ENCODE measurements at regions not wholly inside any gene's neighbourhood (a gene's known extent, or its start where the extent isn't known, plus 50 kb on each side); places are given as distances from the start of the nearest gene placed in this dataset.

DNA sequence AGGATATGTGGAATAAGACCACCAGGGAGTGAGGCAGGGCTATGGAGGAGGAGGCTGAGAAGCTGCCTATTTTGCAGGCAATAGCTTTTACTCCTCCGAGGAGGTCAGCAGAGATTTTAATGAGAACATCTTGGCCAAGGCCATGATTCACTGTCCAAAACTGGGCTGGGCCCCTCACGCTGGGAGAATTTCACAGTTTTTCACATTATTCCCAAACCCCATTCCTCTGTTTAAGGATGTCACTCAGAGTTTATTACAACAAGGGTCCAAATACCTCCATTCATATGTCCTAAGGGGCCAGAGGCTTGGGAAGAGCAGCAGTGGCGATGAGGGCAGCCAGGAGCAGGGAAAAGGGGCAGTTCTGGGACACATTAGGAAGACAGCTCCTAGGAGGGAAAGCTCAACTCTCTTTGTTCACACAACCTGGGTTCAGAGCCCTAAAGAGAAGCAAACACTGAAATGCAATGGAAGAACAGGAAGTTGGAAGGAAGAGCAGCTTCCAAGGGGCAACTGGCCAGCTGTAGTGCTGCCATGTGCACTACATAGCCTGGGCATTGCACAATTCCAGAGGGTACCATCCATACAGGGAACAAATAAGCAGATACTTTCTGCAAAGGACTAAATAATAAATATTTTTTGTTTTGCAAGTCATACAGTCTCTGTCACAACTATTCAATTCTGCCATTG, 283.2 kb downstream of the NUAK1 start:
- Mint-ChIP-seq H3K36me3 (no peaks in the 10 kb centered on the region), H3K27ac (no peak overlapping the region), H3K27me3 (no peaks in the 10 kb centered on the region), H3K9me3 (no peaks in the 10 kb centered on the region), H3K4me1 (ENCODE audit: low read depth) (no peaks in the 10 kb centered on the region), H3K4me3 (no peak overlapping the region)
- ChIA-PET POLR2A (no interaction called here), CTCF (no interaction called here)
- DNase-seq: no peak
- intact Hi-C loops (cut with micrococcal nuclease): no loop called here

DNA sequence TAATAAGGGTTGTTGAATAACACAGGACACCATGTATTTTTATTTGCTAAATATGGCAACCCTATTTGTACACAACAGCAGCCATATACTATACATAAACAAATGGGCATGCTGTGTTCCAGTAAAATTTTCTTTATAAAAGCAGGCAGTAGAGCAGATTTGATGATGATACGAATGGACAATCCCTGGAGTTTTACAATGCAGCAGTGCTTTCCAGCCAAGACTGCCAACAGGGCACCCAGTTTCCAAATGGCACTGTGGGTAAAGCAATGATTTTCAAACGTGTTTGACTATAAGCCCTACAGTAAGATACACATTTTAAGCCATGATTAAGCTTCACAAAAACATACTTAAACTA, 282.7 kb downstream of the NUAK1 start:
- no peaks in the 10 kb centered on the region for H3K4me1 Mint-ChIP-seq (ENCODE audit: low read depth)
- no peak overlapping the region for H3K4me3 Mint-ChIP-seq

DNA sequence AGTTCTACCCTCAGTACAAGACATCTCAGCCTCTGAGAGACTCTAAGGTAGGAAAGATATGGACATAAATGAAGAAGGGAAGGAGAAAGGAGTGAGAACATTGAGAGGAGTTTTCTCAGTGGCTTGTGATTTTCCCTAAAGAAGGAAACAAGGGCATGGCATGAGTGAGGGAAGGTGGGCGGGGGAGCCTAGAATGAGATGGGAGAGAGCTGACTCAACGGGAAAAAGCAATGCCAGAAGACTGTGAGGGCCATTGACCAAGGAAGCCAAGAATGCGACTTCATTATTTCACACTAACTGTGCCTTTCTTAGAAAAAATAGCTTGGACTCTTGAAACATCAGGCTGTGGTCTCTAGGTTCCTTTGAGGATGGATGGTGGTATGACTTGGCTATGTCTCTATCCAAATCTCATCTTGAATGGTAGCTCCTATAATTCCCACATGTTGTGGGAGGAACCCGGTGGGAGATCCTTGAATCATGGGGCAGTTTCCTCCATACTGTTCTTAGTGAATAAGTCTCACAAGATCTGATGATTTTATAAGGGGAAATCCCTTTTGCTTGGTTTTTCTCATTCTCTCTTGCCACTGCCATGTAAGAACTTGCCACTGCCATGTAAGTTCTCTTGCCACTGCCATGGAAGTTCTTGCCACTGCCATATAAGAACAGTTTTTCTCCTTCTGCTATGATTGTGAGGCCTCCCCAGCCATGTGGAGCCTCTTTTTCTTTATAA, 279.6 kb downstream of the NUAK1 start:
- Mint-ChIP-seq H3K4me1 (ENCODE audit: low read depth) (no peaks in the 10 kb centered on the region), H3K27me3 (peaks cover 2% of the 10 kb centered on the region), H3K36me3 (no peaks in the 10 kb centered on the region), H3K4me3 (no peak overlapping the region), H3K9me3 (no peaks in the 10 kb centered on the region), H3K27ac (no peak overlapping the region)
- no peak for DNase-seq
- intact Hi-C loops (cut with micrococcal nuclease): no loop called here
- ChIA-PET CTCF (no interaction called here), POLR2A (no interaction called here)

More for the DNA sequence above, 282.7 kb downstream of the NUAK1 start:
- H3K27me3 Mint-ChIP-seq: no peaks in the 10 kb centered on the region
- H3K27ac Mint-ChIP-seq: no peak overlapping the region
- H3K9me3 Mint-ChIP-seq: no peaks in the 10 kb centered on the region
- H3K36me3 Mint-ChIP-seq: no peaks in the 10 kb centered on the region
- ChIA-PET CTCF (no interaction called here), POLR2A (no interaction called here)
- intact Hi-C loops (cut with micrococcal nuclease): no loop called here
- DNase-seq: no peak

DNA sequence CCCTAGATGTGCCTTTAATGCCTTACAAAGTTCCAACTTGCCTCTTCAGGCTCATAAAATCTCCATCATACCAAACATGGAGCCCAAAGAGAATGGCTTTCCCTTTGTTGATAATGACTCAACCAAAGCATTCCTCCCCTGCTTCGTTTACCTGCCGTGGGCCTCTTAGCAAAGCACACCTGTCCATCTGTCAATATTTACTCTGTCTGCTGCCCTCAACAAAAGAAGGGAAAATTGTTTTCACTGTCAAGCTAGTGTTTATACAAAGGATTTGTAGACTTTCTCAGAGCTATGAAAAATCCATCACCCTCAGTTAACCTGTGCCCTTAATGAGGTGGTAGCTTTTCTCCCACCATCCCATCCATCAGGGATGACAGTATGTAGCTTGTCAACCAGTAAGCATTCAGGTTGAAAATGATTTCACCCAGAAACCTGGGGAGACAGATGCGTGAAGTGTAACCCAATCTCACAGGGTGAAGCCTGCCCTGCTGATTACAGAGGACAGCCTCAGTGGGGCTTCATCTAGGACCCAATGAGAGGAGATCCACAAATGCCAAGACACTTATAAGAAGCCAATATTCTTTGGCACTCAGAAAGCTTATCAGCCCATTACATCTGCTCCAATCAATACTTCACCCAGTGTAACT, 278.1 kb downstream of the NUAK1 start:
- H3K4me1 Mint-ChIP-seq (ENCODE audit: low read depth): no peaks in the 10 kb centered on the region
- H3K4me3 Mint-ChIP-seq: no peak overlapping the region
- H3K27ac Mint-ChIP-seq: no peak overlapping the region
- H3K36me3 Mint-ChIP-seq: no peaks in the 10 kb centered on the region
- intact Hi-C loops (cut with micrococcal nuclease): no loop called here
- H3K9me3 Mint-ChIP-seq: no peaks in the 10 kb centered on the region
- ChIA-PET POLR2A (no interaction called here), CTCF (no interaction called here)
- H3K27me3 Mint-ChIP-seq: peaks cover 5% of the 10 kb centered on the region
- no peak for DNase-seq

DNA sequence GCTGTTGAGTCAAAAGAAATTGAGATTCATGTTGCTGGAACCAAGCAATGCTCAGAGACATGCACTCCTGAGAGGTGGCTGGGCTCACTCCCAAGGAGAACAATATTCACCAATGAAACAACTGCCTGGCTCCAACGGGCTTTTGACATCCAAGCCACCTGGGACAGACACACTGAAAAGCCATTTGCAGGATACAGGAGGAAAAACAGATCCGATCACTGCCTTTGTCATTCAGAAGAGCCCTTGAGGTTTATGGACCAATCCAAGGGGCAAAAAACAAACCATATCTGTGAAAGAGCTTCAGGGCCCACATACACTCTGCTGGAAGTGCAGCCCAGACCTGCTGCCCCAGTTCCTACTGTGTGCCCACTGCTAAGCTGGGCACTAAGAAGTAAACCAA, 277.5 kb downstream of the NUAK1 start:
- ChIA-PET CTCF (no interaction called here), POLR2A (no interaction called here)
- H3K4me3 Mint-ChIP-seq: no peak overlapping the region
- no peaks in the 10 kb centered on the region for H3K9me3 Mint-ChIP-seq
- peaks cover 5% of the 10 kb centered on the region for H3K27me3 Mint-ChIP-seq
- no peak overlapping the region for H3K27ac Mint-ChIP-seq
- H3K36me3 Mint-ChIP-seq: no peaks in the 10 kb centered on the region
- no peak for DNase-seq
- H3K4me1 Mint-ChIP-seq (ENCODE audit: low read depth): no peaks in the 10 kb centered on the region
- intact Hi-C loops (cut with micrococcal nuclease): no loop called here

DNA sequence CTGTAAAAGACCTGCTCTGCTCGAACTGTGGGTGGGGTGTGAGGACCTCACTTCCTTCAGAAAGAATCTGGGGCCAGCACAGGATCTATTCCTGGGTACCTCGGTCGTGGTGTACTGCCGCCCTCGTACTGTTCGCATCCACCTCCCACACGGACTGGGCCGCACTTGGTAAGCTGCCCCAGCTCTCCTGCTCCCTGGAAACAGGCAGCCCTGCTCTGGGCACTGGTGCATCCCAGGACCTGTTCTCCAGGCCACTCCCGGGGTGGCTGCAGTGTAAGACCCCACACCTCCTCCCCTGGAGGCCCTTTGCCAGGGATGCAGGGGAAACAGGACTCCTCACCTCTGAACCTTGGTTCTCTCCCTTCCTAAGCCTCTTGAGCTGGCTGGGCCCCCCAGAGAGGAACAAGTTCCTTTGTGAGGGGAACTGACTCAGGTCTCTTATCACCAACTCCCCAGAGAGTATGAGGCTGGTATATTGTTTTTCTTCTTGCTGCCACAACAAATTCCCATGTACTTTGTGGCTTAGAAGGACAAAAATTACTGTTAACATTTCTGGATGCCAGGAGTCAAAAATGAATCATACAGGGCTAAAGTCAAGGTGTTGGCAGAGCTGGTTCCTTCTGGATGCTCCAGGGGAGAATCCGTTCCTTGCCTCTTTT, 276.5 kb downstream of the NUAK1 start:
- H3K36me3 Mint-ChIP-seq: no peaks in the 10 kb centered on the region
- no peaks in the 10 kb centered on the region for H3K4me1 Mint-ChIP-seq (ENCODE audit: low read depth)
- H3K27me3 Mint-ChIP-seq: peaks cover 5% of the 10 kb centered on the region
- H3K9me3 Mint-ChIP-seq: no peaks in the 10 kb centered on the region
- no peak for DNase-seq
- H3K27ac Mint-ChIP-seq: no peak overlapping the region
- intact Hi-C loops (cut with micrococcal nuclease): no loop called here
- no peak overlapping the region for H3K4me3 Mint-ChIP-seq
- CTCF ChIA-PET: no interaction called here
- POLR2A ChIA-PET: no interaction called here

DNA sequence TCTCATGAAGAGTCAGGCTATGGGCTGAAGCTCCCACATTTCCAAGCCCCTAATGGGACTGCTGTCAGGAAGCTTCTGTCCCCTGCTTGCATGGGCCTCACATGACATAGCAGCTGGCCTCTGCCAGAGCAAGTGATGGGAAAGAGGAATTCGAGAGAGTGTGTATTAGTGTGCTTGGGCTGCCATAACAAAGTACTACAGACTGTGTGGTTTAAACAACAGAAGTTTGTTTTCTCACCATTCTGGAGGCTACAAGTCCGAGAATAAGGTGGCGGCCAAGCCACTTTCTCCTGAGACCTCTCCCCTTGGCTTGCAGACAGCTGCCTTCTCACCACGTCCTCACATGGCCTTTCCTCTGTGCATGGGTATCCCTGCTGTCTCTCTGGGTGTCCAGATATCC, 274.4 kb downstream of the NUAK1 start:
- no peaks in the 10 kb centered on the region for H3K36me3 Mint-ChIP-seq
- no peaks in the 10 kb centered on the region for H3K9me3 Mint-ChIP-seq
- ChIA-PET POLR2A (no interaction called here), CTCF (no interaction called here)
- no peak overlapping the region for H3K27ac Mint-ChIP-seq
- H3K4me1 Mint-ChIP-seq (ENCODE audit: low read depth): no peaks in the 10 kb centered on the region
- no peak overlapping the region for H3K4me3 Mint-ChIP-seq
- intact Hi-C loops (cut with micrococcal nuclease): no loop called here
- H3K27me3 Mint-ChIP-seq: peaks cover 5% of the 10 kb centered on the region
- DNase-seq: no peak

DNA sequence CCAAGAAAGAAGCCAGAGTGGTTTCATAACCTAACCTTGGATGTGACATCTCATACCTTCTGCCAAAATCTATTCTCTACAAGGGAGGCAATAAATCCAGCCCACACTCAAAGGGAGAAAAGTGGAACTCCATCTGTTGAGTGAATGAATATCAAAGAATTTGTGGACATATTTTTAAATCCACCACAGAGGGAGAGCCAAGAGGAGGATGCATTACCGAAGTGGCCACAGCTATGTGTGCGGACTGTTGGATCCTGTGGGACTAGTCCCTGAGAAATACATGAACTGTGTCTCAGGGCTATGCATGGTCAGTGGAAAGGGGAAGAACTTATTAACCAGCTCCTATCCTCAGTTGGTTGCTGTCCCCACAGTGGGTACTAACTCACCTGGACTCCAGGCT, 273.9 kb downstream of the NUAK1 start:
- DNase-seq: no peak
- Mint-ChIP-seq H3K27me3 (peaks cover 5% of the 10 kb centered on the region), H3K4me1 (ENCODE audit: low read depth) (no peaks in the 10 kb centered on the region), H3K9me3 (no peaks in the 10 kb centered on the region), H3K36me3 (no peaks in the 10 kb centered on the region), H3K27ac (no peak overlapping the region), H3K4me3 (no peak overlapping the region)
- intact Hi-C loops (cut with micrococcal nuclease): no loop called here
- ChIA-PET POLR2A (no interaction called here), CTCF (no interaction called here)

DNA sequence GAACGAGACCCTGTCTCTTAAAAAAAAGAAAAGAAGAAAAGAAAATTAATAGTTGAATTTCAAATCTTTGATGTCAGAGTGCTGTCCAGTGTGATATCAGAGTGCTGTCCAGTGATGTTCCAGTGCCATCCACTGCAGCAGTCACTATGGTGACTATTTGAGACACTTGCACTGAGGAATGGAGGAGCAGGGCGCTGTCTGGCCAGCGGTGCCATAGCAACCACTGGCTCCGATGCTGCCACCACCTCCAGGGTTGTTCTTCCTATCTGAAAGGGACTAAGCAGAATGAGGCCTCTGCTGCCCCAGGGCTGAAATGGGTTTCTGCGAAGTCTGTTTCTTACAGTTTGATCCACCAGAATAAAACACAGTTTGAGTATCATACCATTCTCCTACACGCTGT, 272.9 kb downstream of the NUAK1 start:
- H3K4me1 Mint-ChIP-seq (ENCODE audit: low read depth): no peaks in the 10 kb centered on the region
- no peaks in the 10 kb centered on the region for H3K9me3 Mint-ChIP-seq
- no peak for DNase-seq
- H3K27ac Mint-ChIP-seq: no peak overlapping the region
- CTCF ChIA-PET: no interaction called here
- H3K4me3 Mint-ChIP-seq: no peak overlapping the region
- H3K27me3 Mint-ChIP-seq: peaks cover 5% of the 10 kb centered on the region
- intact Hi-C loops (cut with micrococcal nuclease): no loop called here
- POLR2A ChIA-PET: no interaction called here
- H3K36me3 Mint-ChIP-seq: no peaks in the 10 kb centered on the region

DNA sequence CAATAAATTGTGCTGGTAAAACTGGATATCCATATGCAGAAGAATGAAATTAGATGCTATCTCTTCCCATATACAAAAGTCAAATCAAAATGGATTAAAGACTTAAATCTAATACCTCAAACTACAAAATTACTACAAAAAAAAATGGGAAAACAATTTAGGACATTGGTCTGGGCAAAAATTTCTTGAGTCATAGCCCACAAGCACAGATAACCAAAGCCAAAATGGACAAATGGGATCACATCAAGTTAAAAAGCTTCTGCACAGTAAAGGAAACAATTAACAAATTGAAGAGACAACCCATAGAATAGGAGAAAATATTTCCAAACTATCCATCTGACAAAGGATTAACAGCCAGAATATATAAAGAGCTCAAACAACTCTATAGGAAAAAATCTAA, 264.6 kb downstream of the NUAK1 start:
- H3K27ac Mint-ChIP-seq: no peak overlapping the region
- POLR2A ChIA-PET: no interaction called here
- DNase-seq: no peak
- H3K4me1 Mint-ChIP-seq (ENCODE audit: low read depth): no peaks in the 10 kb centered on the region
- H3K36me3 Mint-ChIP-seq: no peaks in the 10 kb centered on the region
- no peak overlapping the region for H3K4me3 Mint-ChIP-seq
- CTCF ChIA-PET: no interaction called here
- no peaks in the 10 kb centered on the region for H3K9me3 Mint-ChIP-seq
- intact Hi-C loops (cut with micrococcal nuclease): no loop called here
- H3K27me3 Mint-ChIP-seq: no peaks in the 10 kb centered on the region

DNA sequence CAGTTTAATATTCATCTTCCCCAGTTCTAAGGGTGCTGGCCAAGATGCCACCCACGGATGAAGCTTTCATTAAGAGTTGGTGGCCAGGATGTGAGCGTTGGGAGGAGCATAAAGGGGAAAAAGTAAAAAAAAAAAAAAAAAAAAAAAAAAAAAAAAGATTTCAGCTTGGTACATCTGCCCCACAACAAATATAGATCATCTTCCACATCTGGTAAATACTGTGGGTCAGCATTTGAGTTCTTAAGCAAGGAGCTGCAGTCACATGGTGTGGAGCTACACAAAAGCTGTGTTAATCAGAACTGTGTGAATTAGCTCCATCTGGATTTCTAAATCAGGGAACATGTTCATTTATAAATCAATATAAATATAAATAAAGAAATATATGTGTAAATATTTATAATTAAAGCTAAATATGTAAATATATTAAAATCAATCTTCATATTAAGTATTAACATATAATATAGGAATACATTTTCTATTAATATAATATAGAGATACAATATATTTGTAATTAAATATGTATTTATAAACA, 262.3 kb downstream of the NUAK1 start:
- Mint-ChIP-seq H3K4me1 (ENCODE audit: low read depth) (no peaks in the 10 kb centered on the region), H3K4me3 (no peak overlapping the region), H3K27ac (no peak overlapping the region), H3K36me3 (no peaks in the 10 kb centered on the region), H3K27me3 (no peaks in the 10 kb centered on the region), H3K9me3 (no peaks in the 10 kb centered on the region)
- ChIA-PET POLR2A (no interaction called here), CTCF (no interaction called here)
- DNase-seq: no peak
- intact Hi-C loops (cut with micrococcal nuclease): no loop called here

DNA sequence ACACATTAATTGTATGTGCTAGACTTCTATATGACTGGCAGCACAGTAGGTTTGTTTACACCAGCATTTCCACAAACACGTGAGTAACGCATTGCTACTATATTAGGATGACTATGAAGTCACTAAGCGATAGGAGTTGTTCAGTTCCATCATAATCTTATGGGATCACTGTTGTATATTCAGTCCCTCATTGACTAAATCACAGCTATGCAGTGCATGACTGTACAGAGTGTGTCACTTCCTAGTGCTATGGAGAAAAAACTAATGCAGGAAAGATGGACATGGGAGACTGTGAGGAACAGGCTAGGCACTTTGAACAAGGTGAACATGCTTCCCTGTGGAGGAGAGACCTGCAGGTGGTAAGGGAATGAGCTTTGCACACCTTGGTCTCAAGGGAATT, 259.8 kb downstream of the NUAK1 start:
- no peaks in the 10 kb centered on the region for H3K36me3 Mint-ChIP-seq
- ChIA-PET CTCF (no interaction called here), POLR2A (no interaction called here)
- H3K27ac Mint-ChIP-seq: no peak overlapping the region
- no peak overlapping the region for H3K4me3 Mint-ChIP-seq
- H3K4me1 Mint-ChIP-seq (ENCODE audit: low read depth): no peaks in the 10 kb centered on the region
- intact Hi-C loops (cut with micrococcal nuclease): no loop called here
- no peak for DNase-seq
- H3K9me3 Mint-ChIP-seq: no peaks in the 10 kb centered on the region
- no peaks in the 10 kb centered on the region for H3K27me3 Mint-ChIP-seq
